IPS DF 4.7 (cell line): ENCODE measurements at regions not wholly inside any gene's neighbourhood (a gene's known extent, or its start where the extent isn't known, plus 50 kb on each side); places are given as distances from the start of the nearest gene placed in this dataset.

Experiments used
- DNase-seq: peaks from one replicate; pipeline ENCODE4 v3.0.0-alpha.2; 2013; ENCODE audit warnings: low spot score; ENCODE audit errors: extremely low read depth

- no peak for DNase-seq
Observed at GRCh38 chr2:176468457-176469113, 199.3 kb downstream of the MTX2 start.

- no peak for DNase-seq
Observed at GRCh38 chr2:176470713-176471112, 201.5 kb downstream of the MTX2 start.

- DNase-seq = no peak
Observed at GRCh38 chr2:176471949-176472348, 202.7 kb downstream of the MTX2 start.

GRCh38 chr2:176473177-176473576 lies 203.9 kb downstream of the MTX2 start:
- no peak for DNase-seq

GRCh38 chr2:176473851-176474250 lies 204.6 kb downstream of the MTX2 start:
- no peak for DNase-seq

GRCh38 chr2:176477336-176477735 lies 208.1 kb downstream of the MTX2 start:
- no peak for DNase-seq

GRCh38 chr2:176479961-176480360 lies 210.7 kb downstream of the MTX2 start:
- no peak for DNase-seq

- no peak for DNase-seq
Observed at GRCh38 chr2:176482107-176482506, 212.9 kb downstream of the MTX2 start.

GRCh38 chr2:176483476-176483875 lies 214.2 kb downstream of the MTX2 start:
- DNase-seq = no peak

- no peak for DNase-seq
Observed at GRCh38 chr2:176483901-176484568, 214.8 kb downstream of the MTX2 start.

GRCh38 chr2:176484838-176485237 lies 215.6 kb downstream of the MTX2 start:
- DNase-seq = no peak

GRCh38 chr2:176488431-176488830 lies 219.2 kb downstream of the MTX2 start:
- no peak for DNase-seq

GRCh38 chr2:176490061-176490861 lies 221.0 kb downstream of the MTX2 start:
- no peak for DNase-seq

GRCh38 chr2:176491172-176491904 lies 222.1 kb downstream of the MTX2 start:
- DNase-seq = no peak

GRCh38 chr2:176492583-176492982 lies 223.3 kb downstream of the MTX2 start:
- no peak for DNase-seq

- DNase-seq = no peak
Observed at GRCh38 chr2:176493226-176493825, 224.1 kb downstream of the MTX2 start.

GRCh38 chr2:176493909-176494308 lies 224.7 kb downstream of the MTX2 start:
- no peak for DNase-seq

GRCh38 chr2:176494949-176495353 lies 225.7 kb downstream of the MTX2 start:
- no peak for DNase-seq

- DNase-seq = no peak
Observed at GRCh38 chr2:176495826-176496225, 226.6 kb downstream of the MTX2 start.

- no peak for DNase-seq
Observed at GRCh38 chr2:176496761-176497160, 227.5 kb downstream of the MTX2 start.

GRCh38 chr2:176500901-176501300 lies 231.7 kb downstream of the MTX2 start:
- DNase-seq = no peak
